RWPE2 (cell line): ENCODE measurements at regions not wholly inside any gene's neighbourhood (a gene's known extent, or its start where the extent isn't known, plus 50 kb on each side); places are given as distances from the start of the nearest gene placed in this dataset.

ENCODE experiments used
- ATAC-seq: fragments of 200-7000 bp; cut with Tn5 transposase; 3 replicates; pipeline ENCODE4 v1.9.1; 2021; ENCODE audit warnings: low read depth
- DNase-seq: peaks from one replicate; pipeline ENCODE4 v3.0.0-alpha.2; 2020; ENCODE audit warnings: low spot score
- H3K27ac ChIP-seq: fragments of 450-650 bp; 2 replicates; pipeline ENCODE4 v1.5.1; 2017; ENCODE audit warnings: mild to moderate bottlenecking; ENCODE audit not compliant: poor library complexity, severe bottlenecking
- H3K27me3 ChIP-seq: fragments of 250-450 bp; sonication (Bioruptor Pico); 2 replicates; pipeline ENCODE4 v1.5.1; 2021; ENCODE audit warnings: mild to moderate bottlenecking, moderate library complexity; ENCODE audit not compliant: insufficient read depth, poor library complexity, severe bottlenecking
- H3K36me3 ChIP-seq: fragments of 250-450 bp; sonication (Bioruptor Pico); 2 replicates; pipeline ENCODE4 v1.5.1; 2020; ENCODE audit warnings: low read depth, mild to moderate bottlenecking, moderate library complexity
- H3K4me1 ChIP-seq: fragments of 250-450 bp; sonication (Bioruptor Pico); 2 replicates; pipeline ENCODE4 v1.5.1; 2021; ENCODE audit warnings: mild to moderate bottlenecking, moderate library complexity; ENCODE audit not compliant: insufficient read depth, poor library complexity, severe bottlenecking
- H3K4me3 ChIP-seq: fragments of 250-450 bp; sonication (Bioruptor Pico); 2 replicates; pipeline ENCODE4 v1.5.1; 2021; ENCODE audit warnings: mild to moderate bottlenecking, moderate library complexity; ENCODE audit not compliant: severe bottlenecking
- H3K9me3 ChIP-seq: fragments of 250-450 bp; sonication (Bioruptor Pico); 2 replicates; pipeline ENCODE4 v1.5.1; 2021; ENCODE audit warnings: mild to moderate bottlenecking, moderate library complexity; ENCODE audit not compliant: severe bottlenecking
- TF ChIP-seq, protein P1 (sequence below): fragments of 450-650 bp; IDR thresholded peaks from one replicate; pipeline ENCODE4 v1.5.1; 2017; ENCODE audit warnings: mild to moderate bottlenecking, moderate library complexity; ENCODE audit not compliant: poor library complexity, severe bottlenecking

DNA sequence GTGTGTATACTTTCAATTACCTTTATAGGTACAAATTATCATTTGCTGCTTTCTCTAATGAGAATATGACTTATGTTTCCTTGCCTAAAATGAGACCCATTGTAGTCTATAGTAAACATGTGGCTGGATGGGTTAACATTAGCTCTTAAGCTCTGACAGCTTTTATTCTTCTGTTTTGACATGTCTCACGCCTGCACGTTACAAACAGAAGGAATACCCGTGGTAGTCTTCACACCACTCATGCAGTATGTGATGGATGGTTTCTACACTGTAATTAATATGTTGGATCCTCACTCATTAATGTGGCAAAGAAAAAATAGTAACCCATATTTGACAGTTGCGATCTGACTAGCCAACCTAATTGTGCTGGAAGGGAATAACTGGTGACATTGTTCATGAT lies 133.4 kb upstream of the MITF start:
- TF ChIP-seq, protein P1, sequence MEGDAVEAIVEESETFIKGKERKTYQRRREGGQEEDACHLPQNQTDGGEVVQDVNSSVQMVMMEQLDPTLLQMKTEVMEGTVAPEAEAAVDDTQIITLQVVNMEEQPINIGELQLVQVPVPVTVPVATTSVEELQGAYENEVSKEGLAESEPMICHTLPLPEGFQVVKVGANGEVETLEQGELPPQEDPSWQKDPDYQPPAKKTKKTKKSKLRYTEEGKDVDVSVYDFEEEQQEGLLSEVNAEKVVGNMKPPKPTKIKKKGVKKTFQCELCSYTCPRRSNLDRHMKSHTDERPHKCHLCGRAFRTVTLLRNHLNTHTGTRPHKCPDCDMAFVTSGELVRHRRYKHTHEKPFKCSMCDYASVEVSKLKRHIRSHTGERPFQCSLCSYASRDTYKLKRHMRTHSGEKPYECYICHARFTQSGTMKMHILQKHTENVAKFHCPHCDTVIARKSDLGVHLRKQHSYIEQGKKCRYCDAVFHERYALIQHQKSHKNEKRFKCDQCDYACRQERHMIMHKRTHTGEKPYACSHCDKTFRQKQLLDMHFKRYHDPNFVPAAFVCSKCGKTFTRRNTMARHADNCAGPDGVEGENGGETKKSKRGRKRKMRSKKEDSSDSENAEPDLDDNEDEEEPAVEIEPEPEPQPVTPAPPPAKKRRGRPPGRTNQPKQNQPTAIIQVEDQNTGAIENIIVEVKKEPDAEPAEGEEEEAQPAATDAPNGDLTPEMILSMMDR: no peak
- no peak overlapping the region for H3K27ac ChIP-seq

DNA sequence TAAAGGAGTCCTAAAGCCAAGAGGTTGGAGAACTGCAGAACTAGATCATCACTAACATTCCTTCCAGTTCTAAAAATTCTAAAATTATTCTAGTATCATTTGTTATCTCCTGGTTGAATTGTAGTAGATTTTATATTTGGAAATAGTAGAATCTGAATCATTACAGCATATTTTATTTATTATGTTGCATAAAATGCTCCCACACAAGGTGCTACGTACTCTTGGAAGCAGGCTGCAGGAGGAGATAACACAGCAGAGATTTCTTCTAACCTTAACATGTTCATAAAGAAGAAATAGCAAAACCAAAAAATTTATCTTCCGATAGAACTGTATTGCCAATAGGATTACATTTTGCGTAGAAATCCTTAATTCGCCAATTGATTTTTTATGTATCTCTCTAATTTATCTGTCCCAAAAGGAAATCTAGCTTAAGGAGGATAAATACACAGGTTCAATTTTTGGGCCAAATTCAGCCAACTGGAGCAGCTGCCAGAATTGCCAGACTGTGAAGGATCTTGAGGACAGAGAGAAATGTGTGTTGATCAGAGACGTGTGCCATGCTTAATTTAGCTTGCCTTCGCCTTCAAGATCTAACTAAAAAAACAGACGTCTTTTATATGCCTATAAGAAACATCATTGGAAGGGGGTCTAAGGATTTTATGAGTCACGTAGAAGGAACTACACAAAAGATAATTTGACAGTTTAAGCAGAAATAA lies 134.4 kb upstream of the MITF start:
- H3K4me1 ChIP-seq: no peaks in the 10 kb centered on the region
- no peaks in the 10 kb centered on the region for H3K36me3 ChIP-seq
- DNase-seq (no peak), ATAC-seq (no peak)
- H3K27me3 ChIP-seq: no peaks in the 10 kb centered on the region
- H3K4me3 ChIP-seq: no peak overlapping the region
- TF ChIP-seq, protein P1: no peak
- no peak overlapping the region for H3K27ac ChIP-seq
- no peaks in the 10 kb centered on the region for H3K9me3 ChIP-seq

More for the DNA sequence above, 133.4 kb upstream of the MITF start:
- H3K9me3 ChIP-seq: no peaks in the 10 kb centered on the region
- H3K36me3 ChIP-seq: no peaks in the 10 kb centered on the region
- no peaks in the 10 kb centered on the region for H3K4me1 ChIP-seq
- ATAC-seq: no peak
- no peak overlapping the region for H3K4me3 ChIP-seq
- H3K27me3 ChIP-seq: no peaks in the 10 kb centered on the region
- no peak for DNase-seq

DNA sequence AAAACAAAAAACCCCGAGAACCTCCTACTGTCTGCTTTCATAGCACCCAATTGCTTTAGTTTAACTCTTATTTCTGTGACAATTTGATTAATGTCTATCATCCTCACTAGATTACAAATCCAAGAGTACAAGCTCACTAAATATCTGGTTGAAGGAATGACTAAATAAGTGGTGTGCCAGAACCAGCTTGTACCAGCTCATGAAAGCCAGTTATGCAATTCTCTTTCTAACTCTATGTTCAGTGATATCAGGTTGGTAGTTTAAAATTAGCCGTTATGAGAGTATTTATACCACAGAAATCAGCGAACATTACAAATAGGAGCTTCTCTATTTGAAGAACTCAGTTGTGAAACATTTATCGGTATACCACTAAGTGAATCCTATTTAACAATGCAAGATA lies 137.2 kb upstream of the MITF start:
- Histone ChIP-seq H3K4me3 (no peak overlapping the region), H3K27ac (no peak overlapping the region), H3K27me3 (no peaks in the 10 kb centered on the region), H3K36me3 (no peaks in the 10 kb centered on the region), H3K4me1 (no peaks in the 10 kb centered on the region), H3K9me3 (no peaks in the 10 kb centered on the region)
- DNase-seq (no peak), ATAC-seq (no peak)
- TF ChIP-seq, protein P1: no peak

DNA sequence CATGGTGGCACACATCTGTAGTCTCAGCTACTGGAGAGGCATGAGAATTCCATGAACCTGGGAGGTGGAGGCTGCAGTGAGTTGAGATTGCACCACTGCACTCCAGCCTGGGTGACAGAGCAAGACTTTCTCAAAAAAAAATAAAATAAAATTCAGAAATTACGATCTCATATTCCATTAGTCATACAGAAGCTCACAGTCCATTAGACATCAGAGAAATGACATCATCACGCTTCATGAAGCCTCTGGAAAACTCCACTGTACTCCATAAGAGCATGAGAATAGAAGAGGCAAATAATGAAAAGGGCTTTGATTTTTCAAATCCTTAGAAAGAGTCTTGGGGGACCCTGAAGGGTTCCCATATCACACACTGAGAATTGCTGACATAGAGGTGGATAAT lies 145.0 kb upstream of the MITF start:
- TF ChIP-seq, protein P1: no peak

DNA sequence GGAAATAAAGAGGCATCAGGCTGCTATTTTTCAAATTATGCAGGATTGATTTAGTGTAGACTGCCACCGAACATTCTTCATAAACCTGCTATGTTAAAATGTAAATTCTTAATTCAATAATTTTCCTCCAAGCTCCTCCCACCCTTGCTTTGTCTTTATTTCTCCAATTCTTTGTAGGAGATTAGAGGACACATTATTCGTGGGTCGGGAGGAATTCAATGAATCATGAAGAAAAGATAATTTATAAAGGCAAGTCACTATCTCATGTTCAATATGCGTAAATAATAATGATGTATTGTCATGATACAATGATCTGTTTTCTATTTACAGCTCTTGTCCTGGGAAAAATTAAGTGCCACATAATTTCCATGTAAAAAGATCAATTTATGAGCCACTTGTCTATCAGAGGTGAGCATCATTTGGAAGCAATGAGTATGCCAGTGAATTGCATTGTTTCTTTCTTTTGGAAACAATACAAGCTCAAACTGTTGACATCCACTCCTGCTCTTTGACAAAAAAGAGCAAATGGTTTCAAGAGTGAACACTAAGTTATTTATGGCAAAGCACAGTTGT lies 148.0 kb upstream of the MITF start:
- TF ChIP-seq, protein P1: no peak

More for the DNA sequence above, 145.0 kb upstream of the MITF start:
- Histone ChIP-seq H3K4me1 (no peaks in the 10 kb centered on the region), H3K36me3 (no peaks in the 10 kb centered on the region), H3K27ac (no peak overlapping the region), H3K27me3 (peaks cover 5% of the 10 kb centered on the region), H3K9me3 (no peaks in the 10 kb centered on the region), H3K4me3 (no peak overlapping the region)
- no peak for DNase-seq
- ATAC-seq: no peak

More for the DNA sequence above, 148.0 kb upstream of the MITF start:
- Histone ChIP-seq H3K9me3 (no peaks in the 10 kb centered on the region), H3K4me3 (no peak overlapping the region), H3K27me3 (peaks cover 11% of the 10 kb centered on the region), H3K36me3 (no peaks in the 10 kb centered on the region), H3K27ac (no peak overlapping the region), H3K4me1 (no peaks in the 10 kb centered on the region)
- no peak for DNase-seq
- no peak for ATAC-seq
